ENCODE measurements at regions not wholly inside any gene's neighbourhood (a gene's known extent, or its start where the extent isn't known, plus 50 kb on each side); places are given as distances from the start of the nearest gene placed in this dataset.

DNA sequence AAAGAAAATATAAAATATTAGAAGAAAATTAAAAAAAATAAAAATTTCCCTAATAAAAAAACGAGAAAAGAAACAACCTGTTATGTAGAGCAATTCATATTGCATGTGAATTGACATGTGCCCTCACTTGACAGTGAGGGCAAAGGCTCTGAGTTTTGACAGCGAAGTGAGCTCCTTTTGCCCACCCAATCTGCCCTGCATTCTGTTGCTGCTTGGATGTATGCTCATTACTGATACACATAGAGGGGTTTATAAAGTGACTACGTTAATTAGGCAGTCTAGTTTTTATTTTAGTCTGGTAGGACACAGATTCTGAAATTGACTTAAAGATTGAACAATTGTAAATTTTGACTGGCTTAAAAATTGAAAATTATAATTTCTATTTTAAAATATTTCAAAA is 949.4 kb downstream of the TLE4 start:
- TF ChIP-seq CTCF (IDR thresholded peaks at IDR 0.05; ENCODE audit: insufficient read depth, low read length, poor library complexity, severe bottlenecking) (no peak), EZH2phosphoT487 (conservative IDR thresholded peaks at IDR 0.05; ENCODE audit: low read length) (no peak)
